Stimulated activated CD4-positive, alpha-beta T cell treated with anti-CD3 and anti-CD28 coated beads, Interleukin-1b, Interleukin-23, amount 100 ng/mL, for 48 hours (primary cell): ENCODE measurements at regions not wholly inside any gene's neighbourhood (a gene's known extent, or its start where the extent isn't known, plus 50 kb on each side); places are given as distances from the start of the nearest gene placed in this dataset.

Experiments
- DNase-seq: peaks from one replicate; pipeline ENCODE4 v3.0.0-alpha.2; 2020

GRCh38 chr13:85031771-85032170 is 767.4 kb downstream of the SLITRK6 start:
- no peak for DNase-seq

- DNase-seq: no peak
These were observed 771.2 kb downstream of the SLITRK6 start for GRCh38 chr13:85028035-85028434.

GRCh38 chr13:85019121-85019520 is 780.1 kb downstream of the SLITRK6 start:
- no peak for DNase-seq

- no peak for DNase-seq
These were observed 786.2 kb downstream of the SLITRK6 start for GRCh38 chr13:85013006-85013405.

- DNase-seq: no peak
These were observed 789.8 kb downstream of the SLITRK6 start for GRCh38 chr13:85009447-85009846.

- DNase-seq: no peak
These were observed 800.0 kb downstream of the SLITRK6 start for GRCh38 chr13:84999252-84999651.

GRCh38 chr13:84998681-84999080 is 800.5 kb downstream of the SLITRK6 start:
- DNase-seq: no peak

- DNase-seq: no peak
These were observed 801.4 kb downstream of the SLITRK6 start for GRCh38 chr13:84997858-84998257.

GRCh38 chr13:84994582-84994981 is 804.6 kb downstream of the SLITRK6 start:
- no peak for DNase-seq

GRCh38 chr13:84985860-84986259 is 813.4 kb downstream of the SLITRK6 start:
- DNase-seq: no peak

GRCh38 chr13:84983321-84983720 is 815.9 kb downstream of the SLITRK6 start:
- no peak for DNase-seq

GRCh38 chr13:84980571-84980970 is 818.6 kb downstream of the SLITRK6 start:
- DNase-seq: no peak

GRCh38 chr13:84978851-84979250 is 820.4 kb downstream of the SLITRK6 start:
- no peak for DNase-seq

- no peak for DNase-seq
These were observed 825.6 kb downstream of the SLITRK6 start for GRCh38 chr13:84973661-84974060.

- DNase-seq: no peak
These were observed 826.3 kb downstream of the SLITRK6 start for GRCh38 chr13:84972907-84973306.

GRCh38 chr13:84962849-84963248 is 836.4 kb downstream of the SLITRK6 start:
- DNase-seq: no peak

GRCh38 chr13:84962141-84962750 is 837.0 kb downstream of the SLITRK6 start:
- no peak for DNase-seq

- no peak for DNase-seq
These were observed 838.2 kb downstream of the SLITRK6 start for GRCh38 chr13:84961023-84961422.

- DNase-seq: no peak
These were observed 839.4 kb downstream of the SLITRK6 start for GRCh38 chr13:84959818-84960217.

GRCh38 chr13:84954636-84955035 is 844.6 kb downstream of the SLITRK6 start:
- no peak for DNase-seq

- DNase-seq: no peak
These were observed 848.1 kb downstream of the SLITRK6 start for GRCh38 chr13:84951128-84951527.

GRCh38 chr13:84946192-84946591 is 853.0 kb downstream of the SLITRK6 start:
- DNase-seq: no peak

GRCh38 chr13:84940798-84941197 is 858.4 kb downstream of the SLITRK6 start:
- DNase-seq: no peak

GRCh38 chr13:84940167-84940566 is 859.1 kb downstream of the SLITRK6 start:
- no peak for DNase-seq

GRCh38 chr13:84934911-84935310 is 864.3 kb downstream of the SLITRK6 start:
- no peak for DNase-seq

- no peak for DNase-seq
These were observed 865.4 kb downstream of the SLITRK6 start for GRCh38 chr13:84933797-84934196.
